Esophagus muscularis mucosa (tissue), 4 donors: ENCODE measurements at regions not wholly inside any gene's neighbourhood (a gene's known extent, or its start where the extent isn't known, plus 50 kb on each side); places are given as distances from the start of the nearest gene placed in this dataset.

Experiments
- CTCF ChIP-seq, 3 experiments: fragments of 200-600 bp in 2 of 3; fragments of 450-650 bp in 1 of 3; sonication (generic) in 2 of 3; IDR thresholded peaks; one replicate each; pipeline ENCODE4 v1.5.1; 2017 to 2019; ENCODE audit warnings: antibody characterized with exemption in 3 of 3, mild to moderate bottlenecking in 2 of 3, moderate library complexity in 1 of 3
- EP300 ChIP-seq: sonication (generic); formaldehyde crosslinking; IDR thresholded peaks from one replicate; pipeline ENCODE4 v1.6.1; 2017; ENCODE audit warnings: antibody characterized with exemption
- POLR2A ChIP-seq: fragments of 450-650 bp; IDR thresholded peaks from one replicate; pipeline ENCODE4 v1.6.1; 2017; ENCODE audit warnings: antibody characterized with exemption, moderate library complexity, mild to moderate bottlenecking, low read depth

DNA sequence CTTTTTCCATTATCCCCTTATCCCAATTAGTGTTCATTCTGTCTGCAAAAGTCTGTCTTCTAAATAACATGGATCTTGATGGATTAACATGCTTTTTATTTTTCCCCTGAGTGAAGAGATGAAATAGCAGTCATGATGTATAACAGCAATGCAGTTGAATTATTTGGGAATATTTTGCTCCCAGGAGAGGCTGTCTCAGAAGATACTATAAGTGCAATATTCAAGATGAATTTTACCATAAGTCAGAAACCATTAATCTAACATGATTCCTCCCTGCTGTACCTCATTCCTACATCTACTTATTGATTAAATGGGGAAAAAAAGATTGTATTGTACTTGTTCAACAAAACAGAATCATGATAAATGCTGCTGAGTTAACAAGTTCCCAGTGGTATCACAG lies 233.2 kb upstream of the KCNIP4 start:
- TF ChIP-seq POLR2A (no peak), CTCF (IDR thresholded peaks at IDR 0.05) (no peak), EP300 (no peak)
